WI38 (cell line): ENCODE measurements at regions not wholly inside any gene's neighbourhood (a gene's known extent, or its start where the extent isn't known, plus 50 kb on each side); places are given as distances from the start of the nearest gene placed in this dataset.

Experiments
- H3K4me3 ChIP-seq: 2 replicates; pipeline ENCODE4 v1.5.1; 2011; ENCODE audit warnings: low read depth, mild to moderate bottlenecking, control low read depth, low read length
- TF ChIP-seq, protein P1 (sequence below): IDR thresholded peaks from 2 replicates; pipeline ENCODE4 v1.5.1; 2012; ENCODE audit warnings: low read depth, mild to moderate bottlenecking, control low read depth, low read length

DNA sequence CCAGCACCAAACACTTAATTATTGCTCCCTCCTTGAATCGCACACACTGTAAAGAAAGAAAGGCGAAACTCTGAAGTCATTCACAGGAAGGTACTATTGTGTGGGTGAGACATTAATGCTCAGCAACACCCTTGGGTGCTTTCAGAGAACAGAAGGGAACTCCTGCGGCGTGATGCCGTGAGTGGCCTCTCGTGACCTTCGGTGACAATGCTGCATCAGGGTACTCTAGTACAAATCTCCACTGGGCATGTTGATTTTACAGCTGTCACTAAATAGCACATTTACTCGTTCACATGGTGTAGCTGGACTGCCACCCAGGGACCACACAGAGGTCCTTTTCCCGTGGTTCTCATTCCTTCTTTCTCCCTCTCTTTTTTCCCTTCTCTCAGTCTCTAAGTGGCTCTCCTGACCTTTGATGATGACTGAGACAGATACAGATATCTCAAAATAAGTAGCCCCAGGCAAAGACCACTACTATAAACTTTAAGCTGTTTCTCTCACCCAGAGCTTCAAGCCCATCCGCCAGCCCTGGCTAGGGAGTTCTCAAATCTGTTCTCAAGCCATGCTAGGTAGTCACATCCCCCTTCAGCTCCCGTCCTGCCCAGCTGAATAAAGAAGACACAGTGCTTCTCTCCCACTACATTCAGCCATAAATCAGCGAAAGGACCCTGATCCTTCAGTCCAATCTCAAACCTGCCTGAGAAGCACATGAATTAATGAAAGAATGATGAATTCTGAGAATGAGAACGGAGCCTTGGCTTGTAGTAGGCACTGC, 223.4 kb upstream of the FMN2 start:
- no peak overlapping the region for H3K4me3 ChIP-seq
- TF ChIP-seq, protein P1, sequence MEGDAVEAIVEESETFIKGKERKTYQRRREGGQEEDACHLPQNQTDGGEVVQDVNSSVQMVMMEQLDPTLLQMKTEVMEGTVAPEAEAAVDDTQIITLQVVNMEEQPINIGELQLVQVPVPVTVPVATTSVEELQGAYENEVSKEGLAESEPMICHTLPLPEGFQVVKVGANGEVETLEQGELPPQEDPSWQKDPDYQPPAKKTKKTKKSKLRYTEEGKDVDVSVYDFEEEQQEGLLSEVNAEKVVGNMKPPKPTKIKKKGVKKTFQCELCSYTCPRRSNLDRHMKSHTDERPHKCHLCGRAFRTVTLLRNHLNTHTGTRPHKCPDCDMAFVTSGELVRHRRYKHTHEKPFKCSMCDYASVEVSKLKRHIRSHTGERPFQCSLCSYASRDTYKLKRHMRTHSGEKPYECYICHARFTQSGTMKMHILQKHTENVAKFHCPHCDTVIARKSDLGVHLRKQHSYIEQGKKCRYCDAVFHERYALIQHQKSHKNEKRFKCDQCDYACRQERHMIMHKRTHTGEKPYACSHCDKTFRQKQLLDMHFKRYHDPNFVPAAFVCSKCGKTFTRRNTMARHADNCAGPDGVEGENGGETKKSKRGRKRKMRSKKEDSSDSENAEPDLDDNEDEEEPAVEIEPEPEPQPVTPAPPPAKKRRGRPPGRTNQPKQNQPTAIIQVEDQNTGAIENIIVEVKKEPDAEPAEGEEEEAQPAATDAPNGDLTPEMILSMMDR: no peak

DNA sequence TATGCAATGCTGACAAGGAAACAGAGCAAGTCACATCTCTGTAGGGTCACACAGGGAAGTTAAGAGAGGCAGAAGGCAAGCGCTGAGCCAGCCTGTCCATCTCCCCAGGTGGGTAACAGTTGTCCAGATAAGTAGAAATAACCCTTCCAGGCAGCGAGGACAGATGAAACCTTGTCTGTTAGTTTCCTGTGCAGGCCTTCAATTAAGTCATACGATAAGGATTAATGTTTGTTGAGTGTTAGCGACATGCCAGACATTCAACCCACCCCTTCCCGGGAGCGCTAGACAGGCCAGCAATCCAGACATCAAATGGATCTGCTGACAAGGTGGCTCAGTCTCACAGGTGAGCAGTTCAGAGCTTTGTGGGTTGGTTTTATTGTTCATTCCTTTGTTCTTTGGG, 221.5 kb upstream of the FMN2 start:
- H3K4me3 ChIP-seq: no peak overlapping the region
- TF ChIP-seq, protein P1: no peak

DNA sequence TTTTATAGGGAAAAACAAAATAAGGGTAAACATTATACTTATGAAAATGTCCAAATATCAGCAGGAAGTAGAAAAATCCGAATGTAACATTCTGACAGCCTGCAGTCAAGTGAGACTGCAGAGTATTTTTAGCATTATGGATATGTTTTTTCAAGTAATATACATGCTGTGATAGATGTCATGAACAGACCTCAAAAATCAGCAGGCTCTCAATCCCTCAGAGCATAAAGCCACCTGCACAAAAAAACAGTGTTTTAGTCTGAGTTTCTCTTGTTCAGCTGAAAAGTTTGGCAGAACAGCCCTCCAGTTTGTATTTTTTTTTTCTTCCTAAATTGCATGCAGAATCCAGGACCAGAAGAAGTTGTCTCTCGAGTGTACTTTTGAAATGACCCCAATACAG, 219.1 kb upstream of the FMN2 start:
- TF ChIP-seq, protein P1: no peak
- H3K4me3 ChIP-seq: no peak overlapping the region

DNA sequence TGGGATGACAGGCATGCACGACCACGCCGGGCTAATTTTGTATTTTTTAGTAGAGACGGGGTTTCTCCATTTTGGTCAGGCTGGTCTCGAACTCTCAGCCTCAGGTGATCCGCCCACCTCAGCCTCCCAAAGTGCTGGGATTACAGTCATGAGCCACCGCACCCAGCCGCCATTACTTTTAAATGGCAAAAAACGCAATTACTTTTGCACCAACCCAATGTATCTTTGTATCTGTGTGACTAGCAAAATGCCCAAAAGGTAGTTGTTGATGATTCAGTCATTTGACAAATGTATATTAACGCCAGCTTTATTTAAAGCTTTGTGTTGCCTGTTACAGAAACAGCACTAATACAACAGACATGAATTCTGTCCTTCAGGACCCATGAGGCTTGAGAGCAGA, 216.9 kb upstream of the FMN2 start:
- TF ChIP-seq, protein P1: no peak
- no peak overlapping the region for H3K4me3 ChIP-seq

DNA sequence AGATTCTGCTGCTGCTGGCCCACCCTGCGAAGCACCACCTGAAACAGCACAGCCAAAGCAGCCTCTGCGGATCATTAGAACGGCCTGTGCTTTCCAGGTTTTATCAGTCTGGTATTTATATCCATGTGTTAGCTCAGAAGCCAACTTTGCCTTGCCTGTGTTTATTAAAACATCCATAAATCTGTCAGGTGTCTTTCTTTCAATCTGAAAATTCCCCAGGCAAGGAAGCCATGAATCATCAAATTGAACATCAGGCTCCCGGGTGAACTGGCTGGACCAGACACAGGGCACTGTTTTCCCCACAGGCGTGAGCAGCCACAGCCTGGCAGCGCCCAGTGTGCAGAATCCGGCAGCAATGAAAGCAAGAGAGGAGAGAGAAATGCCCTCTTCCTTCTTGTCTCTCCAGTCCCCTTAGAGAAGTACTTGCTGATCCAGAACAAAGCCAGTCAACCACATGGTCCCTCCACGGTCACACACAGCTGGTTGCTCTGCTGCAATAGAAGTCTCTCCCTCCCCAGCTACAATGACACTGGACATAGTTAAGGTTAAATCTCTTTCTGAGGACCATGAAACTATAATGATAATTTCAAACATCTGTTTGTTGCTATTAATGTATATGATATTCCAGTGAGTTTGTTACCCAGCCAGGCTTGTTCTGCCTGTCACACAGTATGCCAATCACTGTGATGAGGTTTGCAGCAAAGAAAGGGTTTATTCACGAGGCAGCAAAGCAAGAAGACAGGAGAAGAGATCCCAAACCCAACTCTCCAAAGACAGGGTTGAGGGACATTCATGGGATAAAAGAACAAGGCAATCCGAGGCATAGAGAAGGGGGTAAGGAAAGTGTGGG, 212.1 kb upstream of the FMN2 start:
- no peak overlapping the region for H3K4me3 ChIP-seq
- TF ChIP-seq, protein P1: no peak

DNA sequence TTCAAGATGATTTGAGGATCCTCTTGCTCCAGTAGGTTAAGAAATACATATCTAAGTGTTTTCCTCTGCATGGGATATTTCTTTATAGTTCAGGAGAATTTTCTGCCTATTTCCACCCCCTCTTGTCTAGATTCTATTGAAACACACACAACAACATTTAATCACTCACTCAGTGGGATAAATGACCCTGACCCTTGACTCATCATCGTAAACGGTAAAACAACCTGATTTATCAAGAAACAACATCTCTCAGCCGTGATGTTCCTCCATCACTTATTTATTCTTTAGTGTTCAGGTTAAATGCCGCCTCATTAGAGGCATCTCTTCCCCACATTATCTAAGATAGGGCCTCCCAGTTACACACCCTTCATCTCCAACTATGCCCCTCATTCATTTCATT, 208.7 kb upstream of the FMN2 start:
- TF ChIP-seq, protein P1: no peak
- no peak overlapping the region for H3K4me3 ChIP-seq

DNA sequence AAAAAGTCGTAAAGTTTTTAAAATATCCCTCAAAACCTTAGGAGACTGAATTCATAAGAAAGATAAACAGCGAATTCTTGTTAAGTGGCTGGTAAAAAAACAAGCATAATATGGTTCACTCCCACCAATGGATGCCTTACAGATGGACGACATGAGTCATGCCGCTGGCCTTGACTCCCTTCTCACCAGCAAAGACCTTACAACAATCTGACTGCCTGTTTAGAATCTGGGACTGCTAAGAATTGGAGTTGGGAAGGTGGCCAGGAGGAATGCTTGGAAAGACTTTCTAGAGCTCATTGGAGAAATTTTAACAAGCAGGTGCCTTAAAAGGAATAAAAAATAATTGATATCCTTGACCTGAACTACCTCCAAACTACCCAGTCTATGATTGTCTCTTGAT, 206.9 kb upstream of the FMN2 start:
- TF ChIP-seq, protein P1: no peak
- no peak overlapping the region for H3K4me3 ChIP-seq
